Activated CD8-positive, alpha-beta T cell treated with anti-CD3 and anti-CD28 coated beads for 36 hours (primary cell): ENCODE measurements at regions not wholly inside any gene's neighbourhood (a gene's known extent, or its start where the extent isn't known, plus 50 kb on each side); places are given as distances from the start of the nearest gene placed in this dataset.

ENCODE experiments used
- ATAC-seq: fragments of 200-7000 bp; cut with Tn5 transposase; one replicate; pipeline ENCODE4 v1.10.0; 2021; ENCODE audit warnings: mild to moderate bottlenecking, moderate library complexity
- CTCF ChIA-PET: fragments of 350-600 bp; sonication (Branson Sonifier 250); formaldehyde crosslinking; loops from one replicate; lab custom pipeline; 2021; ENCODE audit warnings: antibody characterized with exemption; lab: Charles Lee
- POLR2A ChIA-PET: fragments of 350-600 bp; sonication (Branson Sonifier 250); formaldehyde crosslinking; loops from one replicate; lab custom pipeline; 2021; ENCODE audit warnings: antibody characterized with exemption; lab: Charles Lee
- DNase-seq: peaks from one replicate; pipeline ENCODE4 v3.0.0-alpha.2; 2020
- H3K27ac Mint-ChIP-seq: one replicate; pipeline ENCODE4 v1.8.0; 2021; ENCODE audit warnings: mild to moderate bottlenecking, mixed read lengths
- H3K27me3 Mint-ChIP-seq: one replicate; pipeline ENCODE4 v1.8.0; 2021; ENCODE audit warnings: mixed read lengths
- H3K36me3 Mint-ChIP-seq: one replicate; pipeline ENCODE4 v1.8.0; 2021; ENCODE audit warnings: low read depth, mixed read lengths
- H3K4me1 Mint-ChIP-seq: one replicate; pipeline ENCODE4 v1.8.0; 2021; ENCODE audit warnings: low read depth, mixed read lengths
- H3K4me3 Mint-ChIP-seq: one replicate; pipeline ENCODE4 v1.8.0; 2021; ENCODE audit warnings: mild to moderate bottlenecking, moderate library complexity, mixed read lengths
- H3K9me3 Mint-ChIP-seq: one replicate; pipeline ENCODE4 v1.8.0; 2021; ENCODE audit warnings: mixed read lengths
- intact Hi-C: fragments of 100-400 bp; cut with micrococcal nuclease; formaldehyde crosslinking; loops from one replicate; pipeline ENCODE4 v1.10.0; 2022
- TF ChIP-seq, protein P1 (sequence below): fragments of 200-600 bp; IDR thresholded peaks from one replicate; pipeline ENCODE4 v1.8.0; 2022; ENCODE audit warnings: antibody characterized with exemption, mild to moderate bottlenecking

GRCh38 chr9:99592834-99593574 lies 228.7 kb upstream of the NR4A3 start:
- no peaks in the 10 kb centered on the region for H3K36me3 Mint-ChIP-seq
- DNase-seq (no peak), ATAC-seq (no peak)
- ChIA-PET CTCF (no interaction called here), POLR2A (no interaction called here)
- peaks cover 5% of the 10 kb centered on the region for H3K4me1 Mint-ChIP-seq
- no peak overlapping the region for H3K4me3 Mint-ChIP-seq
- intact Hi-C loops = no loop called here
- no peaks in the 10 kb centered on the region for H3K9me3 Mint-ChIP-seq
- no peak overlapping the region for H3K27ac Mint-ChIP-seq
- TF ChIP-seq, protein P1, sequence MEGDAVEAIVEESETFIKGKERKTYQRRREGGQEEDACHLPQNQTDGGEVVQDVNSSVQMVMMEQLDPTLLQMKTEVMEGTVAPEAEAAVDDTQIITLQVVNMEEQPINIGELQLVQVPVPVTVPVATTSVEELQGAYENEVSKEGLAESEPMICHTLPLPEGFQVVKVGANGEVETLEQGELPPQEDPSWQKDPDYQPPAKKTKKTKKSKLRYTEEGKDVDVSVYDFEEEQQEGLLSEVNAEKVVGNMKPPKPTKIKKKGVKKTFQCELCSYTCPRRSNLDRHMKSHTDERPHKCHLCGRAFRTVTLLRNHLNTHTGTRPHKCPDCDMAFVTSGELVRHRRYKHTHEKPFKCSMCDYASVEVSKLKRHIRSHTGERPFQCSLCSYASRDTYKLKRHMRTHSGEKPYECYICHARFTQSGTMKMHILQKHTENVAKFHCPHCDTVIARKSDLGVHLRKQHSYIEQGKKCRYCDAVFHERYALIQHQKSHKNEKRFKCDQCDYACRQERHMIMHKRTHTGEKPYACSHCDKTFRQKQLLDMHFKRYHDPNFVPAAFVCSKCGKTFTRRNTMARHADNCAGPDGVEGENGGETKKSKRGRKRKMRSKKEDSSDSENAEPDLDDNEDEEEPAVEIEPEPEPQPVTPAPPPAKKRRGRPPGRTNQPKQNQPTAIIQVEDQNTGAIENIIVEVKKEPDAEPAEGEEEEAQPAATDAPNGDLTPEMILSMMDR = no peak
- H3K27me3 Mint-ChIP-seq = peaks cover 17% of the 10 kb centered on the region

- no peak for ATAC-seq
- Mint-ChIP-seq H3K4me3 (no peak overlapping the region), H3K9me3 (no peaks in the 10 kb centered on the region), H3K36me3 (no peaks in the 10 kb centered on the region), H3K27me3 (peaks cover 16% of the 10 kb centered on the region), H3K27ac (no peak overlapping the region), H3K4me1 (peaks cover 5% of the 10 kb centered on the region)
- no peak for DNase-seq
- ChIA-PET CTCF (no interaction called here), POLR2A (no interaction called here)
- intact Hi-C loops = no loop called here
- TF ChIP-seq, protein P1 = no peak
Measured at GRCh38 chr9:99593610-99594009, 228.1 kb upstream of the NR4A3 start.

DNA sequence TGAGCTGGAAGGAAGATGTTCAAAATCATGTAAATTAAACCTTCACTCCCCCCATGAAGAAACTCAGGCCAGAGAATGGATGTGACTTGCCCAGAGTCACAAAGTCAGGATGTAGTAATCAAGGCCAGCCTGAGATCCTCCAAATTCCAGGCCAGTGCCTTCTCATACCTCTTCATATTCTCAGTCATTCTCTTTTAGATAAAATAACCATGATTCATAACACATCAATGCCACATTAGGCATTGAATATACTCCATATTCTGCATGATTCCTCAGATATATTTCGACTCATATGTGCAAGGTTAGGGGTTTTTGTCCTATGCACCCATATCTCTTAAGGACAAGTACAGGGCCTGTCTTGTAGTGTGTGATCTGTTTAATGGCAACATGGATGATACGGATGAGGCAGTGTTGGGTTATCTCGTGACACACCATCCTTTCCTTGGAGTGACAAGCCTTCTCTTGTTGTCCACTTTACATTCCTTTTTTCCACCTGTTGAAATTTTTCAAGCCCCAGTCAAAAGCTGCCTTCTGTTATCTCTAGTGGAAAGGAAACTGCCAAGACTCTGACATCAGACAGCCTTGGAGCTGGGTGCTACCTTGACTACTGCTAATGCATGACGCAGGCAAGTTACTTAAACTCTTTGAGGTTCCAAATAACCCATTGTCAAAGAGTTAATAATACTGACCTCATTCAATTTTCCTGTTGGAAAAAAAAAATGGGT lies 227.5 kb upstream of the NR4A3 start:
- intact Hi-C loops = no loop called here
- no peak overlapping the region for H3K4me3 Mint-ChIP-seq
- no peak overlapping the region for H3K27ac Mint-ChIP-seq
- H3K9me3 Mint-ChIP-seq = no peaks in the 10 kb centered on the region
- H3K27me3 Mint-ChIP-seq = peaks cover 13% of the 10 kb centered on the region
- CTCF ChIA-PET = no interaction called here
- TF ChIP-seq, protein P1 = no peak
- POLR2A ChIA-PET = no interaction called here
- DNase-seq (no peak), ATAC-seq (no peak)
- peaks cover 5% of the 10 kb centered on the region for H3K4me1 Mint-ChIP-seq
- H3K36me3 Mint-ChIP-seq = no peaks in the 10 kb centered on the region

- DNase-seq (peak; percentile 48), ATAC-seq (peak; percentile 81)
- ChIA-PET CTCF (interaction anchor here (0.8 kb wide), 1 partner anchor 411 kb away, joined by 3 read pairs; no protein-coding TSS in a partner anchor), POLR2A (no interaction called here)
- intact Hi-C loops = no loop called here
- TF ChIP-seq, protein P1 = no peak
- no peaks in the 10 kb centered on the region for H3K9me3 Mint-ChIP-seq
- peaks cover 5% of the 10 kb centered on the region for H3K4me1 Mint-ChIP-seq
- H3K27me3 Mint-ChIP-seq = peaks cover 7% of the 10 kb centered on the region
- H3K36me3 Mint-ChIP-seq = no peaks in the 10 kb centered on the region
- no peak overlapping the region for H3K4me3 Mint-ChIP-seq
- no peak overlapping the region for H3K27ac Mint-ChIP-seq
Measured at GRCh38 chr9:99595796-99596195, 225.9 kb upstream of the NR4A3 start.

GRCh38 chr9:99601571-99602111 lies 220.0 kb upstream of the NR4A3 start:
- ChIA-PET CTCF (no interaction called here), POLR2A (no interaction called here)
- H3K4me3 Mint-ChIP-seq = no peak overlapping the region
- intact Hi-C loops = no loop called here
- H3K36me3 Mint-ChIP-seq = no peaks in the 10 kb centered on the region
- H3K27me3 Mint-ChIP-seq = peaks cover 2% of the 10 kb centered on the region
- H3K9me3 Mint-ChIP-seq = no peaks in the 10 kb centered on the region
- H3K27ac Mint-ChIP-seq = no peak overlapping the region
- TF ChIP-seq, protein P1 = no peak
- DNase-seq (no peak), ATAC-seq (no peak)
- peaks cover 5% of the 10 kb centered on the region for H3K4me1 Mint-ChIP-seq
